GM21786 (cell line): ENCODE measurements at regions not wholly inside any gene's neighbourhood (a gene's known extent, or its start where the extent isn't known, plus 50 kb on each side); places are given as distances from the start of the nearest gene placed in this dataset.

Source experiments
- ATAC-seq: cut with Tn5 transposase; IDR thresholded peaks from one replicate; pipeline ENCODE4 v1.9.1; 2021; ENCODE audit not compliant: unreplicated experiment

- ATAC-seq: no peak
These were observed 237.7 kb upstream of the IPO5 start for GRCh38 chr13:97715763-97716162.

GRCh38 chr13:97716746-97717145, 236.7 kb upstream of the IPO5 start:
- ATAC-seq: no peak

GRCh38 chr13:97719736-97720135, 233.7 kb upstream of the IPO5 start:
- no peak for ATAC-seq

- no peak for ATAC-seq
These were observed 232.6 kb upstream of the IPO5 start for GRCh38 chr13:97720896-97721295.

- ATAC-seq: no peak
These were observed 229.8 kb upstream of the IPO5 start for GRCh38 chr13:97723655-97724054.

- no peak for ATAC-seq
These were observed 229.0 kb upstream of the IPO5 start for GRCh38 chr13:97724450-97724849.

GRCh38 chr13:97726664-97727280, 226.7 kb upstream of the IPO5 start:
- no peak for ATAC-seq

- no peak for ATAC-seq
These were observed 225.5 kb upstream of the IPO5 start for GRCh38 chr13:97727991-97728390.

- no peak for ATAC-seq
These were observed 217.0 kb upstream of the IPO5 start for GRCh38 chr13:97736436-97736835.

GRCh38 chr13:97742084-97742483, 211.4 kb upstream of the IPO5 start:
- no peak for ATAC-seq

GRCh38 chr13:97743938-97744337, 209.5 kb upstream of the IPO5 start:
- ATAC-seq: no peak

GRCh38 chr13:97746649-97747048, 206.8 kb upstream of the IPO5 start:
- ATAC-seq: no peak

- ATAC-seq: no peak
These were observed 204.3 kb upstream of the IPO5 start for GRCh38 chr13:97749174-97749573.

GRCh38 chr13:97751477-97751876, 202.0 kb upstream of the IPO5 start:
- ATAC-seq: no peak

GRCh38 chr13:97752961-97753668, 200.4 kb upstream of the IPO5 start:
- no peak for ATAC-seq

GRCh38 chr13:97753942-97754670, 199.4 kb upstream of the IPO5 start:
- no peak for ATAC-seq

GRCh38 chr13:97757807-97758206, 195.7 kb upstream of the IPO5 start:
- no peak for ATAC-seq

- no peak for ATAC-seq
These were observed 195.2 kb upstream of the IPO5 start for GRCh38 chr13:97758317-97758716.

- no peak for ATAC-seq
These were observed 191.5 kb upstream of the IPO5 start for GRCh38 chr13:97761796-97762540.

- no peak for ATAC-seq
These were observed 186.7 kb upstream of the IPO5 start for GRCh38 chr13:97766749-97767148.

GRCh38 chr13:97768134-97768533, 185.3 kb upstream of the IPO5 start:
- ATAC-seq: no peak
